Medulla oblongata (tissue), 1 donor: ENCODE measurements at regions not wholly inside any gene's neighbourhood (a gene's known extent, or its start where the extent isn't known, plus 50 kb on each side); places are given as distances from the start of the nearest gene placed in this dataset.
"Not testable (repeated sequence)": the region's sequence is repeated elsewhere in the genome, so short reads cannot be mapped to it uniquely, and the experiment has no call there.

ENCODE experiments used
- DNase-seq: peaks from one replicate; pipeline ENCODE4 v3.0.0-alpha.2; 2015; ENCODE audit errors: extremely low spot score

GRCh38 chr4:100644150-100644549 is 126.3 kb upstream of the EMCN start:
- DNase-seq, result no peak

- DNase-seq, result no peak
These were observed 123.5 kb upstream of the EMCN start for GRCh38 chr4:100641336-100641735.

GRCh38 chr4:100635899-100636298 is 118.1 kb upstream of the EMCN start:
- DNase-seq, result no peak

GRCh38 chr4:100633269-100633668 is 115.4 kb upstream of the EMCN start:
- DNase-seq, result no peak

- no peak for DNase-seq
These were observed 114.3 kb upstream of the EMCN start for GRCh38 chr4:100632163-100632562.

- no peak for DNase-seq
These were observed 113.6 kb upstream of the EMCN start for GRCh38 chr4:100631281-100631968.

- DNase-seq, result no peak
These were observed 112.5 kb upstream of the EMCN start for GRCh38 chr4:100630341-100630740.

- DNase-seq, result no peak
These were observed 92.0 kb upstream of the EMCN start for GRCh38 chr4:100609810-100610209.

- not testable (repeated sequence) for DNase-seq
These were observed 90.8 kb upstream of the EMCN start for GRCh38 chr4:100608651-100609050.

- DNase-seq, result no peak
These were observed 87.3 kb upstream of the EMCN start for GRCh38 chr4:100605144-100605543.

- DNase-seq, result no peak
These were observed 76.1 kb upstream of the EMCN start for GRCh38 chr4:100593935-100594334.

GRCh38 chr4:100591161-100591876 is 73.5 kb upstream of the EMCN start:
- DNase-seq, result no peak

- no peak for DNase-seq
These were observed 72.5 kb upstream of the EMCN start for GRCh38 chr4:100590325-100590724.

GRCh38 chr4:100588076-100588475 is 70.3 kb upstream of the EMCN start:
- no peak for DNase-seq

GRCh38 chr4:100582146-100582545 is 64.3 kb upstream of the EMCN start:
- DNase-seq, result no peak

GRCh38 chr4:100581337-100581736 is 63.5 kb upstream of the EMCN start:
- no peak for DNase-seq

GRCh38 chr4:100576570-100576969 is 58.7 kb upstream of the EMCN start:
- no peak for DNase-seq

GRCh38 chr4:100574607-100575006 is 56.8 kb upstream of the EMCN start:
- no peak for DNase-seq

- DNase-seq, result no peak
These were observed 51.4 kb upstream of the EMCN start for GRCh38 chr4:100569196-100569595.
